Right lobe of liver (tissue), 6 donors: ENCODE measurements at regions not wholly inside any gene's neighbourhood (a gene's known extent, or its start where the extent isn't known, plus 50 kb on each side); places are given as distances from the start of the nearest gene placed in this dataset.

Source experiments
- ATAC-seq, 4 donors: fragments of 200-7000 bp; cut with Tn5 transposase; one replicate each; pipeline ENCODE4 v1.9.1; 2020; ENCODE audit warnings: mild to moderate bottlenecking in 4 of 4, moderate library complexity in 4 of 4
- DNase-seq, 3 donors: peaks; one replicate each; pipeline ENCODE4 v3.0.0-alpha.2; 2020
- H3K27ac ChIP-seq, 3 donors: fragments of 200-600 bp; one replicate each; pipeline ENCODE4 v1.8.0; 2022
- H3K27me3 ChIP-seq, 2 donors: fragments of 200-600 bp; one replicate each; pipeline ENCODE4 v1.8.0; 2022
- H3K36me3 ChIP-seq, 4 donors: fragments of 200-600 bp; sonication (generic) in 1 of 4; one replicate each; pipeline versions ENCODE4 v1.5.1 to v1.8.0; 2017 to 2022; ENCODE audit warnings: control low read depth in 1 of 4
- H3K4me1 ChIP-seq, 4 donors: fragments of 200-600 bp; sonication (generic) in 1 of 4; one replicate each; pipeline versions ENCODE4 v1.5.1 to v1.8.0; 2017 to 2022; ENCODE audit warnings: control low read depth in 1 of 4
- H3K4me3 ChIP-seq, 3 donors: fragments of 200-600 bp; one replicate each; pipeline ENCODE4 v1.8.0; 2022
- H3K9me3 ChIP-seq, 4 donors: fragments of 200-600 bp; sonication (generic) in 1 of 4; one replicate each; pipeline versions ENCODE4 v1.5.1 to v1.8.0; 2017 to 2022; ENCODE audit warnings: control low read depth in 1 of 4
- CTCF ChIP-seq, 4 donors: fragments of 200-600 bp in 3 of 4; fragments of 450-650 bp in 1 of 4; IDR thresholded peaks; one replicate each; pipeline versions ENCODE4 v1.5.1 to v1.8.0; 2016 to 2022; ENCODE audit warnings: antibody characterized with exemption in 4 of 4, mild to moderate bottlenecking in 2 of 4
- POLR2A ChIP-seq: fragments of 450-650 bp; IDR thresholded peaks from one replicate; pipeline ENCODE4 v1.6.1; 2017; ENCODE audit warnings: antibody characterized with exemption, mild to moderate bottlenecking
- WGBS: methylation state at CpG from one replicate; pipeline ENCODE4 v1.1.6; 2018; ENCODE audit warnings: low coverage, low lambda C conversion rate; ENCODE audit not compliant: insufficient coverage; ENCODE audit errors: missing lambda C conversion rate; 5-methylcytosine and 5-hydroxymethylcytosine counted together
- intact Hi-C, 2 donors: fragments of 100-400 bp; cut with DNase I; formaldehyde crosslinking; loops; one replicate each; pipeline versions ENCODE4 v1.11.2 to v1.14.1; 2022
- donor health status: DM: no; HTN: yes; CAD: no.
- donor health status: DM: no; HTN: no; CAD: no.
- donor health status: DM: no; HTN: no; CAD: no.
- donor health status: DM: no; HTN: yes; CAD: no.
- donor health status: DM: no; HTN: yes; CAD: no.

GRCh38 chr2:223210489-223210888, 158.5 kb downstream of the KCNE4 start:
- ATAC-seq (no peak), DNase-seq (no peak)
- Histone ChIP-seq H3K4me3 (no peak overlapping the region), H3K27ac (no peak overlapping the region), H3K4me1 (no peaks in the 10 kb centered on the region), H3K9me3 (peaks cover 0 to 5% (median 0%) of the 10 kb centered on the region in 4 donors), H3K36me3 (no peaks in the 10 kb centered on the region), H3K27me3 (no peaks in the 10 kb centered on the region)
- WGBS = 80% methylated on average over 2 of the region's 2 CpGs
- TF ChIP-seq POLR2A = no peak
- no peak for TF ChIP-seq CTCF (IDR thresholded peaks at IDR 0.05)
- intact Hi-C loops = no loop called here

DNA sequence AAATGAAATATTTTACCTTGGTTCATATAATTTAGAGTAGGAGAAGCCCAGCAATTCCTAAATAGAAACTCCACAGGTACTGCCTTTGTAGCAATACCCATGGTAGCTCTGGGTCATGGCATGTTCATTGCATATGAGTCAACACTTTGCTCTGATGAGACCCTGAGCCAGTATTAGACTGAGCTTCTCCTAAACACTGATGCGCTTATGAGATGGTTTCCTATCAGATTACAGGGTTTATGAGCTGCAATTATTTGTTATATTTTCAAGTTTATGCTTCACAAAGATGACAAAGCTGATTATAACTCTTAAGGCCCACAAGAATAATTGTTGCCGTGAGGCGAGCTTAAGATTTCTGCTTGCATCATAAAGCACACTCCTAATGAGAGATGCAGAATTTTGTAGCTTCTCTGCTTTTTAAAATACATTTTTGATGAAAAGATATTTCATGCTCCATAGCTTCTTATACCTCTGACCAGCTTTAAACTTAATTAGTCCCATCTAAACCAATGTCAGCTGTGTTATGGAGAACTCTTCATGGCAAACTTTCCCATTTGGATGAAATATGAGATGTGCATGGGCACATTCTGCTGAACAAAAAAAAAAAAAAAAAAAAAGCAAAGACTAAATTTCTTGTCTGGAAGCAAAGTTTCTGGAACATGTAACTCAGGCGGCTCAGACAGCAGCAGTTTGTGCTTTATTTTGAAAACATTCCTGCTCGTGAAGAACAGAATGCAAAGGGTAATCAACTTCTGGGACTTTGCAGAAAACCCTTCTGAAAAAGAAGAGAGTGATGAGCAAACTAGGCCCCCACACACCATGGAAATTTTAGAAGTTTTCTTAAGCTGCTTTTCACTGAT, 162.6 kb downstream of the KCNE4 start:
- H3K36me3 ChIP-seq = no peaks in the 10 kb centered on the region
- peaks cover 0 to 5% (median 0%) of the 10 kb centered on the region in 4 donors for H3K9me3 ChIP-seq
- H3K27ac ChIP-seq = no peak overlapping the region
- DNase-seq = no peak
- TF ChIP-seq CTCF (IDR thresholded peaks at IDR 0.05) (no peak), POLR2A (no peak)
- no peak for ATAC-seq
- 50% methylated on average over 5 of the region's 5 CpGs for WGBS
- intact Hi-C loops = no loop called here
- no peaks in the 10 kb centered on the region for H3K27me3 ChIP-seq
- H3K4me3 ChIP-seq = no peak overlapping the region
- H3K4me1 ChIP-seq = no peaks in the 10 kb centered on the region

GRCh38 chr2:223215254-223215516, 163.2 kb downstream of the KCNE4 start:
- no peak for DNase-seq
- 26% methylated on average over 2 of the region's 2 CpGs for WGBS
- Histone ChIP-seq H3K27me3 (no peaks in the 10 kb centered on the region), H3K4me3 (no peak overlapping the region), H3K36me3 (no peaks in the 10 kb centered on the region), H3K4me1 (no peaks in the 10 kb centered on the region), H3K27ac (no peak overlapping the region), H3K9me3 (peaks cover 0 to 5% (median 0%) of the 10 kb centered on the region in 4 donors)
- ATAC-seq = no peak
- TF ChIP-seq POLR2A = no peak
- no peak for TF ChIP-seq CTCF (IDR thresholded peaks at IDR 0.05)
- intact Hi-C loops = no loop called here

DNA sequence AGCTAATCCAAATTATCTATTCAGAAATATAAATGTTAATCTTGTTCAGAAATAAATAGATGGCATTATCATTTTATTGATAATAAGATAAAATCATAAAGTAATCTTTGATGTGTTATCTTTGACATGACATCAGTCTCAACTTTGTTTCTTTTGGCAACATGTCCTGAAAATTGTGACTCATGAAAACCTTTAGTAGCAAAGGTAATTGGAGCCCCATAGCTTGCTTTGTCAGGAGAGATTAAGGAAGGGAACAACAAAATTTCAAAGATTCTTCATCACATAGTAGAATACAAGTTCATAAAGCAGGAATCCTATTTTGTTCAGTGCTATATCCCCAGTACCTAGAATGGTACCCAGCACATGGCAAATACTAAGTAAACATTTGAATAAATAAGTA, 165.4 kb downstream of the KCNE4 start:
- ATAC-seq = no peak

More for the DNA sequence above, 165.4 kb downstream of the KCNE4 start:
- Histone ChIP-seq H3K4me1 (no peaks in the 10 kb centered on the region), H3K4me3 (no peak overlapping the region), H3K9me3 (no peaks in the 10 kb centered on the region), H3K36me3 (no peaks in the 10 kb centered on the region), H3K27me3 (no peaks in the 10 kb centered on the region), H3K27ac (no peak overlapping the region)
- TF ChIP-seq POLR2A (no peak), CTCF (IDR thresholded peaks at IDR 0.05) (no peak)
- DNase-seq = no peak
- intact Hi-C loops = no loop called here
